ENCODE measurements at regions not wholly inside any gene's neighbourhood (a gene's known extent, or its start where the extent isn't known, plus 50 kb on each side); places are given as distances from the start of the nearest gene placed in this dataset.

DNA sequence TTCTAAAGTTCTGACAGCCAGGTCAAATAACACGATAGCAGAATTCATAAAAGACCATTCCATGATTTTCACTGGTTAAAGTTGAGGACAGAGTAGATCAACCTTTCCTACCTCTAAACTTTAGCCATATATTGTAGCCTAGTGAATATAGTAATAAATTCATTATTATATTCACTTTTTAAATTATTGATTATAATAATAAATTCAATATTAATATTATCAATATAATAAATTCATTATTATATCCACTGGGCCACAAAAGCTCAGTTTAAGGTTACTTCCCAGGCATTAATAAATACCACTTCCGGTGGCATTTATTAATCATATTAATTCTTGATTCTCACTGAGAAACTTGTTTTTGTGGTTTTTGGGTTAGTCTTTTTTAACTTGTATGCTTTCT is 85.7 kb upstream of the GPC6 start:
- TF ChIP-seq, protein P1, sequence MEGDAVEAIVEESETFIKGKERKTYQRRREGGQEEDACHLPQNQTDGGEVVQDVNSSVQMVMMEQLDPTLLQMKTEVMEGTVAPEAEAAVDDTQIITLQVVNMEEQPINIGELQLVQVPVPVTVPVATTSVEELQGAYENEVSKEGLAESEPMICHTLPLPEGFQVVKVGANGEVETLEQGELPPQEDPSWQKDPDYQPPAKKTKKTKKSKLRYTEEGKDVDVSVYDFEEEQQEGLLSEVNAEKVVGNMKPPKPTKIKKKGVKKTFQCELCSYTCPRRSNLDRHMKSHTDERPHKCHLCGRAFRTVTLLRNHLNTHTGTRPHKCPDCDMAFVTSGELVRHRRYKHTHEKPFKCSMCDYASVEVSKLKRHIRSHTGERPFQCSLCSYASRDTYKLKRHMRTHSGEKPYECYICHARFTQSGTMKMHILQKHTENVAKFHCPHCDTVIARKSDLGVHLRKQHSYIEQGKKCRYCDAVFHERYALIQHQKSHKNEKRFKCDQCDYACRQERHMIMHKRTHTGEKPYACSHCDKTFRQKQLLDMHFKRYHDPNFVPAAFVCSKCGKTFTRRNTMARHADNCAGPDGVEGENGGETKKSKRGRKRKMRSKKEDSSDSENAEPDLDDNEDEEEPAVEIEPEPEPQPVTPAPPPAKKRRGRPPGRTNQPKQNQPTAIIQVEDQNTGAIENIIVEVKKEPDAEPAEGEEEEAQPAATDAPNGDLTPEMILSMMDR (IDR thresholded peaks at IDR 0.05) = no peak
- Histone ChIP-seq H3K4me1 (no peaks in the 10 kb centered on the region), H3K36me3 (no peaks in the 10 kb centered on the region), H3K27ac (no peak overlapping the region), H3K27me3 (no peaks in the 10 kb centered on the region), H3K9me3 (no peaks in the 10 kb centered on the region), H3K4me3 (no peak overlapping the region)
- DNase-seq = no peak
- no peak for ATAC-seq
- intact Hi-C loops (cut with DNase I) = no loop called here

DNA sequence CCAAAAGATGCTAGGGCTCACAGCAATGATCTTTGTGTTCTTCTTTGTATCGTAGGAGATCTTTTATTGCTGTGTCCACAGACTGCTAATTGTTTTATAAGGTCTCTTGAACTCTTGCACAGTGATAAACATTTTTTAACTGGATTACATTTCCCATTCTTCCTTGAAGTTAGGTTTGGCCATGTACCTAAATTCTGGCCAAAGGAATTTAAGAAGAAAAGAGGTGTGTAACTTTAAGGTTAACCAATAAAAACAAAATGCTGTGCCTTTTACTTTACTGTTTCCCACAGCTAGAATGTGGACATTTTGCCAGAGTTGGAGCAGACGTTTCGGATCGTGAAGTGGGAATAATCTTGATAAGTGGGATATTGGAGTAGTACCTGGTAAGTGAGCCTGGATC is 82.6 kb upstream of the GPC6 start:
- no peaks in the 10 kb centered on the region for H3K36me3 ChIP-seq
- H3K4me3 ChIP-seq = no peak overlapping the region
- ATAC-seq (no peak), DNase-seq (no peak)
- no peak overlapping the region for H3K27ac ChIP-seq
- H3K27me3 ChIP-seq = no peaks in the 10 kb centered on the region
- H3K4me1 ChIP-seq = no peaks in the 10 kb centered on the region
- intact Hi-C loops (cut with DNase I) = no loop called here
- no peaks in the 10 kb centered on the region for H3K9me3 ChIP-seq
- TF ChIP-seq, protein P1 (IDR thresholded peaks at IDR 0.05) = no peak

DNA sequence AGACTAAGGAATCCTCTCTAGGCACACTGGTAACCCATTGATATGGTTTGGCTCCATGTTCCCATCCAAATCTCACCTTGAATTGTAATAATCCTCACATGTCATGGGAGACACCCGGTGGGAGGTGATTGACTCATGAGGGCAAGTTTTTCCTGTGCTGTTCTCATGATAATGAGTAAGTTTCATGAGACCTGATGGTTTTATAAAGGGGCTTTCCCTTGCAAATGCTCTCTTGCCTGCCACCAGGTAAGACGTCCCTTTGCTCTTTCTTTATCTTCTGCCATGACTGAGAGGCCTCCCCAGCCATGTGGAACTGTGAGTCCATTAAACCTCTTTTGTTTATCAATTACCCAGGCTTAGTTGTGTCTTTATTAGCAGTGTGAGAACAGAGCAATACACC is 81.4 kb upstream of the GPC6 start:
- Histone ChIP-seq H3K27ac (no peak overlapping the region), H3K4me1 (no peaks in the 10 kb centered on the region), H3K27me3 (no peaks in the 10 kb centered on the region), H3K9me3 (no peaks in the 10 kb centered on the region), H3K36me3 (no peaks in the 10 kb centered on the region), H3K4me3 (no peak overlapping the region)
- DNase-seq = no peak
- no peak for ATAC-seq
- TF ChIP-seq, protein P1 (IDR thresholded peaks at IDR 0.05) = no peak
- intact Hi-C loops (cut with DNase I) = no loop called here

DNA sequence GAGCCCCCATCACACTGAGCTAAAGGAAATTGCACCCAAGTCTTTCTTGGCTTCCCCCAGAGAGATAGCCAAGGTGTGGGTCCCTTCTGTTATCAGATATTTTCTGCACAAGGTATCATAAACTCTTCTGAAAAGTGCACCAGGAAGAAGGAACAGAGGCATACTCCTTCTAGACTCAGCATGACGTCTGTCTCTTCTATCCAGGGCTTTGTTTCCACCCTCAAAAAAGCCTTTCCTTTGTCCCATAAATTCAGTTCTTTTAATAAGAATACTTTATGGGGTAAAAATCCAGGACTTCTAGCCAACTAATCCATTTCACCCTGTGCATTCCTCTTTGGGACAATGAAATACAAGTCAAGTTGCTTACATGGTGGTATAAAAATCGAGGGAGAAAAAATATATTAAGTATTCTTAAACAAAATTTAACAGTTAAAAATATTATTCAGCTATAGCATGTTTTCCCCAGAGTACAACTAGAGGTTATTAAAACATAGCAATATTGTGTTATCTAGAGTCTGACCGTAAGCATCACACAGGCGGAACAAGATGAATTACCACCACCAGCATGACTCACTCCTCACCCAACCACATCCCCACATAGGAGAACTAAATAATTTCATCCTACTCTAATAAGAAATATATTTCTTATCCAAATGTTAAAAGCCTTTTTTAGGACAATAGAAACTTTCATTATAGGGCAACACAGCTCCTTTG is 79.9 kb upstream of the GPC6 start:
- no peaks in the 10 kb centered on the region for H3K27me3 ChIP-seq
- DNase-seq = no peak

DNA sequence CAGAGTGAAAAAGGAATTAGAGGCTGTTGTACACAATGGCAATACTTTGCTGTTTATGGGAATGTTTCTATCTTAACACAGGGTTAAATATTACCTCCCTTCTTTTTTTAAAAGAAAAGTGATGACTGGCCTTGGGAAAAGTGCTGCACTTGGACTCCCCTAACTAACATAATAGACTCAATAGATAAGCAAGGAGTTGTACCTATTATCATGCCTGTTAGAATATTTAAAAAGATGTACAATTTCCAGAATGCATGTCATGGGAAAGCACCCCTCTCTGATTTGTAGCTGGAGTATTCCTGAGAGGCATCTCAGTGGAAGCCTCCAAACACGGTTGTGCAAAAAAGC is 79.3 kb upstream of the GPC6 start:
- intact Hi-C loops (cut with DNase I) = no loop called here
- no peak overlapping the region for H3K4me3 ChIP-seq
- no peaks in the 10 kb centered on the region for H3K9me3 ChIP-seq
- no peak for ATAC-seq
- no peaks in the 10 kb centered on the region for H3K4me1 ChIP-seq
- H3K36me3 ChIP-seq = no peaks in the 10 kb centered on the region
- H3K27me3 ChIP-seq = no peaks in the 10 kb centered on the region
- H3K27ac ChIP-seq = no peak overlapping the region
- TF ChIP-seq, protein P1 (IDR thresholded peaks at IDR 0.05) = no peak
- no peak for DNase-seq

More for the DNA sequence above, 79.9 kb upstream of the GPC6 start:
- no peaks in the 10 kb centered on the region for H3K36me3 ChIP-seq
- no peaks in the 10 kb centered on the region for H3K4me1 ChIP-seq
- TF ChIP-seq, protein P1 (IDR thresholded peaks at IDR 0.05) = no peak
- intact Hi-C loops (cut with DNase I) = no loop called here
- no peak overlapping the region for H3K27ac ChIP-seq
- H3K9me3 ChIP-seq = no peaks in the 10 kb centered on the region
- no peak for ATAC-seq
- H3K4me3 ChIP-seq = no peak overlapping the region

DNA sequence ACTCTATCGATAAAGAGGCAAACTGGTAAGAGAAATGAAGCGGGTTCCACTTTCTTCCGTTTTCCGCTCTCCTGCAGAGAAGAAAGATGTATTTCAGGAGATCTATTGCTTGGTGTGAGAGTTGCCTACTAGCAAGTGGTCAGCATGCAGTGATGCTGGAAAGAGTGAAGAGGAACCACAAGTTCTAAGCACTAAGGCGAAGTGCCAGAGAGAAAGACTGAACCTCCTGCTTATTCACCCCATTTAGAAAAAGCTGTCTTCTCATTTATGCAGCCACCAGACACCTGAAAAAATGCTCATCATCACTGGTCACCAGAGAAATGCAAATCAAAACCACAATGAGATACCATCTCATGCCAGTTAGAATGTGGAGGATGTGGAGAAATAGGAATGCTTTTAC is 78.7 kb upstream of the GPC6 start:
- no peaks in the 10 kb centered on the region for H3K36me3 ChIP-seq
- H3K27me3 ChIP-seq = no peaks in the 10 kb centered on the region
- intact Hi-C loops (cut with DNase I) = no loop called here
- no peak overlapping the region for H3K4me3 ChIP-seq
- ATAC-seq (no peak), DNase-seq (no peak)
- H3K4me1 ChIP-seq = no peaks in the 10 kb centered on the region
- no peaks in the 10 kb centered on the region for H3K9me3 ChIP-seq
- TF ChIP-seq, protein P1 (IDR thresholded peaks at IDR 0.05) = no peak
- H3K27ac ChIP-seq = no peak overlapping the region

Data from upper lobe of right lung (tissue), 1 donor.